HG03039 (cell line): ENCODE measurements at regions not wholly inside any gene's neighbourhood (a gene's known extent, or its start where the extent isn't known, plus 50 kb on each side); places are given as distances from the start of the nearest gene placed in this dataset.

Experiments
- ATAC-seq: cut with Tn5 transposase; IDR thresholded peaks from one replicate; pipeline ENCODE4 v1.9.1; 2021; ENCODE audit warnings: mild to moderate bottlenecking, moderate library complexity; ENCODE audit not compliant: unreplicated experiment

DNA sequence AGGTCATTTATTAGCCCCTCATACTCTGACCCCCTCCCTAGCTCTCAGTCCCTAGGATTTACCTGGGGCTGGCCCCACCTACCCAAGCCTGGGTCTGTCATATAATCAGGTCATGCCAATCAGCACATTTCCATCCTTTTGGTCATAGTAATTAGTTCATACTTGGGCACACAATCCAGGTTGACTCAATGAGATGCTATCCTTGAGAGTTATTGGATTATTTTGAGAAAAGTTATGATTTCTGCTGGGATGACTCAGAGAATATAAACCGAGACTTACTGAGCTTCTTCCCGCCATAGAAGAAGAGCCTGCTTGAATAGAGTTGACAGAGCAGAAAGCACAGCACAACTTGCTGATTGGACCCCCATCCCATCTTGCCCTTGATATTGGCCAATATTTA is 331.5 kb downstream of the CBLN1 start:
- no peak for ATAC-seq

DNA sequence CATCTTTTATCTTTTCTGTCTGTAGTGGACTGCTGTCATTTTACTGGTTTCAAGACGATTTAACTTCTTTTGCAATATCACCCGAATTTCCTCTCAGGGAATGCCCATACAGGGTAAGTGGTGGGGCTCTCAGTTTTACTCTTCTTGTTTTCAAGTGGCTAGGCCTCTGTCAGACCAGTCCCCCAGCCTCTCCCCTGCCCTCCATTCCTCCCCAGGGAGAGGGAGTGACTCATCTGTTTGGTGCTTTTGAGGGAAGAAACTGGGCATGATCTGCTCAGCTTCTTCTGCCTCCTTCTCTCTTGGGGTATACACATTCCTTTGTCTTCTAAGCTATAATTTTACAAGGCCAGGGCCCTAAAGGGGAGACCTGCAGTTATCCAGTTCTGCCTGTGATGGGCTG is 332.0 kb downstream of the CBLN1 start:
- ATAC-seq: no peak

DNA sequence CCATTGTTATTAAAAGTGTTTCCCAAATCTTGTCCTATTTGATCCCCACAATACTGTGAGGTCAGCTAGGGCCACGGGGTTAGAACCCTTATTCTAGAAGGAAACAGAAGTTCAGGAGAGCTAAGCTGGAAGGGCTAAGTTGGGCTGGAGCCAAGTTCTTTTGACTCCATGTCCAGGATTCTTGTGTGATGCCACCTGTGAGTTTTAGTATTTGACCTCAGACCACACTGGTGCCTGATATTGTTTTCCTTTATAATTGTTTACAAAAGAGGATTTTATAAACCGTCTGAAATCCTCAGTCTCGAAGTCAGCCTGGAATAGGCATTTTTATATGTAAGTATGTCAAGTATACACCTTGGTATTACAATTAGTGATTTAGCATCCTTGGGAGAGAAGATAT is 332.7 kb downstream of the CBLN1 start:
- ATAC-seq: no peak

DNA sequence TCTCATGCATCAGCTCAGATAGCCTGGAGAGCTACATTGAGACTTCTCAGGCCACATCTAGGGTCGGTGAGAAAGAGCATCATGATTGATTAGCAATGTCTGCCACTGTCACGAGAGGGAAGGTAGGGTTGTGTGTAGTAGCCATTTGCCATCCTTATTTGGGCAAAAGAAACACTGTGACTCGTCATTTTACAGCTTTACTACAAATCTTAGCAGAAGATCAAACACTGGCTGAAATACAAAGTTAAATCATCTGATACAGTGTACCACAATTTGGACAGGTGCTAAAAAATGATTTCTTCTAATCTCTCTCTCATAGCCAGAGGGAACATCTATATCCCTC is 334.3 kb downstream of the CBLN1 start:
- ATAC-seq: no peak

DNA sequence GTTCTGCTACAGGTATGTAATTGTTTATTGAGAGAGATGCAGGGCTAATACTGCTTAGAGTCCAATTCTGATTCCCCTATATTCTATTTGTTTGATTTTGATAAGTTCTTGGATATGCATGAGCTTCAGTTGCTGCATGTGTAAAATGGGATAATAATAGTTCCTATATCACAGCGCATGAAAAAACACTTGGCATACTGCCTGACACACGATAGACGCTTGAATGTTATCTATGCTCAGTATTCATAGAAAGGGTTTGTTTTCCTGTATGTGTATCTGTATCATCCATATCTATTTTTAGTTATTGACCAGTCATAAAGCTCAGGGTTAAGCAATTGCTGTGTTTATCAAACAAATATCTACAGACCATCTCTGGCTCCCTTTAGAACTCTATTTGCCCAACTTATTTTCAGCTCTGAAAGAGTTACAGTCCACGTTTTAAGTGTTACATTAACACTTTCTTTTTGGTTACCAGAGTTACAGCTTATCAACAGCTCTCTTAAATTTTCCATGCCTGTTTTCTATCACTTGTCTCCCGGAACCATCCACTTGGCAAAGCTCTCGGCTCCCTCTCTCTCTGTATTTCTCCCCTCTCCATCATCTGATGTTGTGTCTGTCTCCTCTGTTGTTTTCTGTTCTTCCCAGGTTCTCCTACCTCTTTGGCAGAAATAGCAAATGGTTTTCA is 334.8 kb downstream of the CBLN1 start:
- no peak for ATAC-seq

DNA sequence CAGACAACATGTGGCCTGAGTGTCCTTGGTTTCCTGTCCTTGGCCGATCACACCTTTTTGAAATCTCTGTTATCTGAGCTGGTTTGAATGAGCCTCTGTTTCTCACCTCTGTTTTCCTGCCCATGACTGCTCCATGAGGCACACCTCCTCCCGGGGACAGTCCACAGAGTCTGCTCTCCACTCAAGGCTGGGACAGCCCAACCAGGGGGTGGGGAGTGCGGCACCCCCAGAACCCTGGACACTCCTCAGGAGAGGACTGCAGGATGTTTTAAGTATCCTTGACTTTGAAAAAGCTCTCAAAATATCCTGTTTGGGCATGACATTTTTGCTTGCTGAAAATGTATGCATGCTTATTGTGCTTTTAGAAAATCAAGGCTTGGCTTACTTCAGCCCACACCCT is 333.0 kb upstream of the N4BP1 start:
- no peak for ATAC-seq

DNA sequence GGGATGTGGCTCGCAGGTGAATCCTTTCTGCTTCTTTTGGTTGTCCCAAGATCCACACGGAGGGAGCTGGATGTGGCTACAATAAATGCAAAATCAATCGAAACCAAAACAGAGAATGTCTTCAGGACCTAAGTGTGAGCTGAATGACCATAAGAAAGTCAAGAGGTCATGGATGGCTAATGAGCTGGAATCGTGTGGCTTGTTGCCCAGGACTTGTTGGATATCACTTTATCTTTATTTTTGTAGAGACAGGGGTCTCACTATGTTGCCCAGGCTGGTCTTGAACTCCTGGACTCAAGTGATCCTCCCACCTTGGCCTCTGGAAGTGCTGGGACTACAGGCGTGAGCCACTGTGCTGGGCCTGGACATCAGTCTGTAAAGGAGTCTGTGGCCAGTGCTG is 326.8 kb upstream of the N4BP1 start:
- ATAC-seq: no peak

DNA sequence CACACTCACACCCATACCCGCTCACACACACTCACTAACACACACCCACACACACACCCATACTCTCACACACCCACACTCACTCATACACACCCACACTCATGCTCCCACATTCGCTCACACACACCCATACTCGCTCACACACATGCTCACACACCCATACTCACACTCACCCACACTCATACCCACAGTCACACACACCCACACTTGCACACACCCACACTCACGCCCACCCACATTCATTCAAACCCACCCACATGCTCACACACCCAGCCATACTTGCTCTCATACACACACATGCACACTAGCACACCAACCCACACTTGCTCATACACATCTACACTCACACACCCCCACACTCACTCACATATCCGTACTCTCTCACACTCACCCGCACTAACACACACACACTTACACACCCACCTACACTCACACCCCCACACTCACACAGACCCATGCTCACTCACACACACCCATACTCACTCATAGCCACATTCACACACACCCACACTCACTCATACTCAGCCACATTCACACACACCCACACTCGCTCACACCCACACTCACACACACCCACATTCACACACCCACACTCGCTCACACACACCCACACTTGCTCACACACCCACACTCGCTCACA is 322.4 kb upstream of the N4BP1 start:
- no peak for ATAC-seq

DNA sequence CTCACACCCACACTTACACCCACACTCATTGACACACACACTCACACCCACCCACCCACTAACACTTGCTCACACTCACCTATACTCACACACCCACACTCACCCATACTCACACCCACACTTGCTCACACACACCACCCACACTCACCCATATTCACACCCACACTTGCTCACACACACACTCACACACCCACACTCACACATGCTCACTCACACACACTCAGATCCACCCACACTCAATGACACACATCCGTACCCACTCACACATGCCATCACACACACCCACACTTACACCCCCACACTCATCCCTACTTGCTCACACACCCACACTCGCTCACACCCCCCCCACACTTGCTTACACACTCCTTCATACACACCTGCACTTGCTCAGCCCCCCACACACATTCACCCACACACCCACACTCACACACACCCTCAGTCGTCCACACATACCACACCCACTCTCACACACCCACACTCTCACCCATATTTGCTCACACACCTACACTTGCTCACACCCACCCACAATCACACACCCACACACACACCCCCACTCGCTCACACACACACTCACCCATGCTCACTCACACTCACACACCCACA is 321.1 kb upstream of the N4BP1 start:
- no peak for ATAC-seq

DNA sequence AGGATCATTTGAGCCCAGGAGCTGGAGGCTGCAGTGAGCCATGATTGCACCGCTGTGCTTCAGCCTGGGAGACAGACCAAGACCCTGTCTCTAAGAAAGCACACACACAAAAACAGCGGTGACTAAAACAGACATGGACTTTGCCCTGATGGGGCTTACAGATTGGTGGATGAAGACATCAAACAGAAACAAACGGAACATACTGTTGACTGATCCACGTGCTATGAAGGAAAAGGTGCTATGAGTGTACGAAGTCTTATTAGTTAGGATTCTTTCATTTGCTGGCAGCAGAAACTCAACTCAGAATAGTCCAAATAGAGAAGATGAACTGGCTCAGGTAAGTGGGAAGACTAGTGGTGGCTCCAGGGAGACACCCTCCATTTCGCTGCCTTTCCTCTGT is 309.8 kb upstream of the N4BP1 start:
- no peak for ATAC-seq

DNA sequence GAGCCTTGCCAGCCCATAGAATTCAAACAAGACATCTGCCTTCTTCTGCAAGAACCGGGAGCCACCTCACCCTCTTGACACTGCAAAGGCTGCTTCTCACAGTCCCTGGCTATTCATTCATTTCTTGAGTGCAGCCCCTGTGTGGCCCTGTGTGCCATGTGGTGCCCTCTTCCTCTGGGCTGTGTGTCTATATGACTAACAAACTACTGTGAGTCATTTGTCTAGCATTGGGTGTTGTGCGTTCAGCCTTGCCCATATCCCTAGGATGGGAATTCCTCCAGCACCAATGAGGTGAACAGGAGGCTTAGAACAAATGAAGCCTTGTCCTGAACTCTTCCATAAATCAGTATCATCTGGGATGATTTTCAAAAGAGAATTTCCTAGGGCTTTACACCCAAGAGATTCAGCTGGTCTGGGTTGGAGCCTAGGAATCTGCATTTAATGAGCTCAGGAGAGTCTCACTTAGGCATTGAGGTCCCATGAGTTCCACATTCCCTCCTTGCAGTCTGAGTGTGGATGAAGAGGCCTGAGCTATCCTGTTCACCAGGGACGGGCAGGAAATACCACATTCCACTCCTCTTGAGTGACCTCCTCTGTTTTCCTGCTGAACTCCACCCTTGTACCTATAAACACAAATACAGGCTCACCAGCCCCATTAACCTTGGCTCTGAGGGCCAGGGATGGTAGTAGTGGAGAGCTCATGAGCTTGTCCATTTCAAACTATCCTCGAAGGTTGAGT is 308.7 kb upstream of the N4BP1 start:
- no peak for ATAC-seq

DNA sequence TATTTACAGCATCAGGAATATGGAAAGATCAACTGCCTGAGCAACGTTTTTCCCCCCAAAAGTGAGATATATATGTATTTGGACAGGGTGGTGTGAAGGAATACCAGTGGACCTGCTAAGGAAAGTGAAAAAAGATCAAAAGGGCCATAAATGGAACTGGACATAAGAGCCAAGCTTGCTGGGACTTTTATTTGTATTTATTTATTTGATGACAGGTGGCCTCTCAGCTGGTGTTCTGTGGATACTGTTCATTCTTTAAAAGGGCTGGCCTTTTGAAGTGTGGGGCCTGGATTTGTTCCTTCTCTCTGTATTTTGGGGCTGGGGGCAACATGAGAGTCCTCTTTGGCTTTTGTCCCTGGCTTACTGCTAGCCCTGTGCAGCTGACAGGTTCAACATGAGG is 306.6 kb upstream of the N4BP1 start:
- no peak for ATAC-seq

DNA sequence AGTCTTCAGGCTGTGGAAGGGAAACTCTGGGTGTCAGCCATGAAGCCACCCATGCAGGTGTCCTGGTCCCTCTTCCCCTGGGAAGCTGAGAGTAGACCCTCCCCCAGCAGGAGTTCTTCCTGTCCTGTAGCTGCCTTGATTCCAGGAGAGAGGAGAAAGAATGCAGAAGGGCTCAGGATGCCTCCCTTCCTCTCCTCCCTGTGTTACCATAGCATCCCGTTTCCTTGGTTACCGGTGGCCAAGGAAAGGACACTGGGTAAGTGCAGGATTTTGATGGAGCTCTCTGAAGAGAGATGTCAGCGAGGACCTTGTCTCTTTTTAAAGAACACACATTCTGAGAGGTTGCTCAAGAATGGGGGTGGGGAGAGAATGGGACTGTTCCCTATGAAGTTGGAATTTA is 304.1 kb upstream of the N4BP1 start:
- ATAC-seq: no peak

DNA sequence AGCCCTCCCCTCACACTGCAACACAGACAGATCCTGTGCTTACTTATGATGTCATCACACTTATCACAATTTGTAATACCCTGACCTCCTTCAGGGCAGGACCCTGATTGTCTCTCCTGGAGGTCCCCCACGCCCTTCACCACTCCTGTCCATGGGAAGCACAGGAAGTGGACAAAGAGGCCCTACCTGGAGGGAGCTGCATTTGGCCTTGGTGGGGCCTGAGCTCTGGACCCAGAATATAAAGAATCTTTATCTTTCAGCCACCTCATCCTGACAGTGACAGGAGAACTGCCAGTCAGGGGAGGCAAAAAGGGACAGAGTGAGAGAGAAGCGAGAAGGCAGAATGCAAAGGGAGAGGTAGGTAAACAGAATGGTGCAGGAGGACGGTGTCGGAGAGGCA is 303.4 kb upstream of the N4BP1 start:
- ATAC-seq: no peak

DNA sequence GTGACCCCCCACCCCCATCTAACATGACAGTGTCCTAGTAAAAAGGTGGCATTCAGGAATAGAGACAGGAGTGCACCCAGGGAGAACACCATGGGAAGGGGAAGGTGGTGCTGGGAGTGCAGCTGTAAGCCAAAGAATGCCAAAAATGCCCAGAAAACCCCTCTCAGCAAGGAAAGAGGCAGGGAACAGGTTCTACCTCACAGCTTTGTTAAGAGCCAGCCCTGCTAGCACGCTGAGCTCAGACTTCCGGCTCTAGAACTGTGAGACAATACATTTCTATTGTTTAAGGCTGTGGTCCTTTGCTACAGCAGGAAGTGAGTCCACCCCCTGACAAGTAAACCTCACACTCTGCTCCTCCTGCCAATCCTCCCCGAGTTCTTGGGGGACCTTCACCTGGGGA is 302.4 kb upstream of the N4BP1 start:
- no peak for ATAC-seq

DNA sequence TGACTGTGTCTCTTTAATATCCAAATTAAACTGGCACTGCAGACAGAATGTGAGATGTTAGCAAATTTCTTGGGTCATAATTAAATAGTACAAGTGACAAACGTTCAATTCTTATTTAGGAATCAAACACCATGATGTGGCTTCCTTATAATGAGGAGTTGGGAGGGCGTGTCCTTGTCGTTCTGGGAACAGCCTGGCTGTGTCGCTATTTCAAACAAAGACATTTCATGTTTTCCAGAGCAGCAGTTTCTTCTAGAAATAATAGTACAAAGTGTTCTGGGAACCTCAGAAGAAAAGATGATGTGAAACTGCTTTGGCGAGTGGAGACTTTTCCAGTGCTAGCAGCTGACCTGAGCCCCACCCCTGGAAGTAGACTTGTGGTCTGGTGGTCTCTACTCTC is 301.7 kb upstream of the N4BP1 start:
- no peak for ATAC-seq

DNA sequence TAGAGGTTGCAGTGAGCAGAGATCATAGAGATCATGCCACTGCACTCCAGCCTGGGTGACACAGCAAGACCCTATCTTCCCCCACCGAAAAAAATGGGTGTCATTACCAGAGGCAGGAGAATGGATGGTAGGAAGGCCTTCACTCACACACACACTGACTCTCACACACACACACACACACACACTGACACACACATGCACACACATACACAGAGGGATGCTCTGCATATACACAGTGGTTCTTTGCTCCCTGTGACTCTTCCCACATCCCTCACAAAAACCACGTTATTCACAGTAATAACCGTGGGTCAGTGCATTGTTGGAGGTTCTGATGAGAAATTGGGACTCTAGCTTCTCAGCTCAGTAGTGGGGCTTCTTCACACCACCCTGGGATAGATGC is 300.2 kb upstream of the N4BP1 start:
- ATAC-seq: no peak

DNA sequence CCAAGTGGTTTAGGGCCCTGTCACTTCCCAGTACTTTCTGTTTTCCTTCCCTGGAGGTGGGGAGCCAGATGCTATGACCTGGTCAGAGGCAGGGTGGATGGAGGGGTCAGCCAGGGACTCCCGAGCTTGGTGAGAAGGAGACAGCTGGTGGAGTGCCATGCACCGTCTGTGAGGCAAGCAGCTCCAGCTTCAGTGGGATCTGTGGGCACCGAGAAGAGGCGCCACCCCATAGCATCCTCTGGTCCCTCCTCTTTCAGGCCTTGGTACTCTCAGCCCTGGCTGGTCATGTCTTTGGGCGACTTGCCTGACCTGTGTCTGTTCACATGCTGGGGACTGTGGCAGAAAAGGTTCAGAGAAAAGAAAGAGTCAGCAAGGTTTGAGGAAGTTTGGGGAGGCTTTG is 299.3 kb upstream of the N4BP1 start:
- ATAC-seq: no peak

DNA sequence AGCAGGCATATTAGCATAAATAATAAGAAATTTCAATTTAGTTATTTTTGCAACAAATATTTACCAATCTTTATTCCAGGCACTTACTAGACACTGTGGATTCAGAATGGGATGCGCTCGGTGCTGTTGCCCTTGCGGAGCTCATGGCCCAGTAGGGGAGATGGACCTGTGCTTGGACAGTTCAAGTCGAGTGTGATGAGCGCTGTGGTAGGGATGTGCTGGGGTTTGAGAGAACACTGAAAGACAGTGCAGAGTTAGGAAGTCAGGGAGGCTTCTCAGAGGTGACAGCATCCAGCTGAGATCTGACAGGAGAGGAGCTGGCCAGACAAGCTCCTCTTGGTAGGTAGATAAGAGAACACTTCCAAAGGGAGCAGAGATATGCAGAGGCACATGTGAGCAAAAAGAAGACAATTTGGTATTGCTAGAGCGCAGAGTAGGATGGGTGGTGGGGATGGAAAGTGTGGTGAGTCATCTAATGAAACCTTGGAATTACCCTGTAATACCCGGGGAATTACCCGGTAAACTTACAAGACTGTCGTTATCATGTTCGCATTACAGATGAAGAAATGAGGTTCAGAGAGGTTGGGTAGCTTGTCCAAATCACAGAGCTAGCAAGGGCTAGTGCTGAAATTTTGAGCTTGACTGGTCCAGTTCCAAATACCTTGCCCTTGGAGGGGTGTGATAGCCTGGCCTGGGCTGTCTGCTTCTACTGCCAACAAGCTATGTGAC is 298.1 kb upstream of the N4BP1 start:
- ATAC-seq: peak; percentile 71

DNA sequence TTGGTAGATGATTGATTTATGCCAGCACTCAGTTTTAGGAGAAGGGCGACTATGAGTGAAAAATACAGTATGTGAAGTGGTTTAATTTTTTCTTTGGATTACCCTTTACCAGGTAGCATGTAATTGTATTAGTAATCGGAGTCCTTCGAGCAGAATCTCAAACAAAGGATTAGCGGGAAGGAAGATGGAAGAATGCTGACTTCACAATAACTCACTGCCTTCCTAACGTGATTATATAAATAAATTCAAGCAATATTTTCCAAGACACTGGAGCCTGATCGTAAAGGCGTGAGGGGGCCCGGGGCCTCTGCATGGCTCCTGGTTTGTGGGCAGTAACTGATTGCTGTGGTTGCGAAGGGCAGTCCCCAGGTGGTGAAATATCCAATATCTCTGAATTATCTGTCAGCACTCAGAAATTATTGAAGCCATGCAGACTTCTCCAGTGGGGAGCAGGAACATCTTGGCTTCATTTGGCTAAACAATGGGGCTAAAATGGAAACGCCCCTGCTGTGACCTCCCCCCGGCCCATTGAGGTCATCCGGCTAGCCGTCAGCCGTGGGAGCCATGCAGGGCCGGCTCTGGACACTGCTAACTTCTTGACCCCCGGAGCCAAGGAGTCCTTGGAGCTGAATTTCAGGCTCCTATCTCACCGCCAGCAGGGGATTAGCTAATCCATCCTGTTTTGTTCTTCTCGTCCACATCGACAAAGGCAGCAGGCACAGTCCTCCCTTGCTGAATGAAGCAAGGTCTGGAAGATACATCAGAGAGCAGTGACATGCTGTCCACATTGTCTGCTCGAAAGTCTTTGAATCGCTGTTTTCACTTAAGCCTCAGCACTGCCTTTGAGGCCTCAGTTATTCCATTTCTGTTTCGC is 295.9 kb upstream of the N4BP1 start:
- no peak for ATAC-seq
